ENCODE measurements at regions not wholly inside any gene's neighbourhood (a gene's known extent, or its start where the extent isn't known, plus 50 kb on each side); places are given as distances from the start of the nearest gene placed in this dataset.
"Not testable (repeated sequence)": the region's sequence is repeated elsewhere in the genome, so short reads cannot be mapped to it uniquely, and the experiment has no call there.

GRCh38 chr14:53278602-53279506 lies 125.7 kb upstream of the DDHD1 start:
- H3K4me1 Mint-ChIP-seq: no peaks in the 10 kb centered on the region
- H3K4me3 Mint-ChIP-seq: no peak overlapping the region
- peaks cover 19 to 20% of the 10 kb centered on the region in 2 donors for H3K9me3 Mint-ChIP-seq
- H3K27ac Mint-ChIP-seq: no peak overlapping the region
- peaks cover 4 to 17% of the 10 kb centered on the region in 2 donors for H3K36me3 Mint-ChIP-seq
- ATAC-seq (replicated peaks) (no peak), DNase-seq (no peak)
- H3K27me3 Mint-ChIP-seq: no peaks in the 10 kb centered on the region

GRCh38 chr14:53273671-53274072 lies 120.5 kb upstream of the DDHD1 start:
- H3K36me3 Mint-ChIP-seq: peaks cover 0 to 3% of the 10 kb centered on the region in 2 donors
- H3K4me3 Mint-ChIP-seq: no peak overlapping the region
- H3K4me1 Mint-ChIP-seq: no peaks in the 10 kb centered on the region
- no peak overlapping the region for H3K27ac Mint-ChIP-seq
- ATAC-seq (replicated peaks) (no peak), DNase-seq (no peak)
- no peaks in the 10 kb centered on the region for H3K27me3 Mint-ChIP-seq
- peaks cover 2 to 3% of the 10 kb centered on the region in 2 donors for H3K9me3 Mint-ChIP-seq

- Mint-ChIP-seq H3K4me1 (peaks cover 0 to 5% of the 10 kb centered on the region in 2 donors), H3K36me3 (peaks cover 0 to 10% of the 10 kb centered on the region in 2 donors), H3K27me3 (peaks cover 0 to 8% of the 10 kb centered on the region in 2 donors), H3K4me3 (no peak overlapping the region), H3K27ac (no peak overlapping the region), H3K9me3 (peaks cover 9 to 22% of the 10 kb centered on the region in 2 donors)
- ATAC-seq (replicated peaks): no peak
- DNase-seq: no peak
Observed at GRCh38 chr14:53265025-53265424, 111.9 kb upstream of the DDHD1 start.

- Mint-ChIP-seq H3K27ac (no peak overlapping the region), H3K4me1 (peaks cover 0 to 5% of the 10 kb centered on the region in 2 donors), H3K9me3 (peaks cover 9 to 18% of the 10 kb centered on the region in 2 donors), H3K4me3 (no peak overlapping the region), H3K36me3 (peaks cover 0 to 7% of the 10 kb centered on the region in 2 donors), H3K27me3 (peaks cover 0 to 8% of the 10 kb centered on the region in 2 donors)
- DNase-seq (no peak), ATAC-seq (replicated peaks) (no peak)
Observed at GRCh38 chr14:53260928-53261327, 107.8 kb upstream of the DDHD1 start.

- no peak overlapping the region for H3K27ac Mint-ChIP-seq
- H3K4me3 Mint-ChIP-seq: no peak overlapping the region
- DNase-seq (no peak), ATAC-seq (replicated peaks) (no peak)
- peaks cover 9 to 18% of the 10 kb centered on the region in 2 donors for H3K9me3 Mint-ChIP-seq
- peaks cover 0 to 5% of the 10 kb centered on the region in 2 donors for H3K4me1 Mint-ChIP-seq
- H3K27me3 Mint-ChIP-seq: peaks cover 0 to 8% of the 10 kb centered on the region in 2 donors
- peaks cover 0 to 7% of the 10 kb centered on the region in 2 donors for H3K36me3 Mint-ChIP-seq
Observed at GRCh38 chr14:53260286-53260685, 107.2 kb upstream of the DDHD1 start.

- Mint-ChIP-seq H3K4me3 (no peak overlapping the region), H3K27ac (no peak overlapping the region), H3K4me1 (no peaks in the 10 kb centered on the region), H3K27me3 (no peaks in the 10 kb centered on the region), H3K36me3 (peaks cover 2 to 8% of the 10 kb centered on the region in 2 donors), H3K9me3 (peaks cover 4 to 9% of the 10 kb centered on the region in 2 donors)
- no peak for ATAC-seq (replicated peaks)
- no peak for DNase-seq
Observed at GRCh38 chr14:53252141-53252540, 99.0 kb upstream of the DDHD1 start.

- no peaks in the 10 kb centered on the region for H3K4me1 Mint-ChIP-seq
- DNase-seq: no peak
- peaks cover 11 to 19% of the 10 kb centered on the region in 2 donors for H3K9me3 Mint-ChIP-seq
- no peaks in the 10 kb centered on the region for H3K27me3 Mint-ChIP-seq
- H3K4me3 Mint-ChIP-seq: no peak overlapping the region
- H3K27ac Mint-ChIP-seq: no peak overlapping the region
- ATAC-seq (replicated peaks): no peak
- H3K36me3 Mint-ChIP-seq: peaks cover 2 to 13% of the 10 kb centered on the region in 2 donors
Observed at GRCh38 chr14:53249059-53249458, 95.9 kb upstream of the DDHD1 start.

GRCh38 chr14:53247596-53248370 lies 94.7 kb upstream of the DDHD1 start:
- Mint-ChIP-seq H3K27ac (no peak overlapping the region), H3K4me3 (no peak overlapping the region), H3K36me3 (peaks cover under 1 to 16% of the 10 kb centered on the region in 2 donors), H3K27me3 (no peaks in the 10 kb centered on the region), H3K9me3 (peaks cover 10 to 23% of the 10 kb centered on the region in 2 donors), H3K4me1 (no peaks in the 10 kb centered on the region)
- ATAC-seq (replicated peaks) (no peak), DNase-seq (no peak)

- not testable (repeated sequence) for H3K4me1 Mint-ChIP-seq; H3K27ac Mint-ChIP-seq; ATAC-seq (replicated peaks); H3K4me3 Mint-ChIP-seq; DNase-seq; H3K27me3 Mint-ChIP-seq
- H3K36me3 Mint-ChIP-seq: peaks cover 8 to 26% of the 10 kb centered on the region in 2 donors
- H3K9me3 Mint-ChIP-seq: peaks cover 15 to 33% of the 10 kb centered on the region in 2 donors
Observed at GRCh38 chr14:53242898-53243297, 89.8 kb upstream of the DDHD1 start.

GRCh38 chr14:53237488-53237887 lies 84.4 kb upstream of the DDHD1 start:
- Mint-ChIP-seq H3K9me3 (peaks cover 6 to 11% of the 10 kb centered on the region in 2 donors), H3K4me3 (no peak overlapping the region), H3K27me3 (no peaks in the 10 kb centered on the region), H3K4me1 (no peaks in the 10 kb centered on the region), H3K36me3 (peaks cover 9 to 11% of the 10 kb centered on the region in 2 donors), H3K27ac (no peak overlapping the region)
- no peak for DNase-seq
- no peak for ATAC-seq (replicated peaks)

GRCh38 chr14:53236708-53237107 lies 83.6 kb upstream of the DDHD1 start:
- peaks cover 3 to 6% of the 10 kb centered on the region in 2 donors for H3K36me3 Mint-ChIP-seq

GRCh38 chr14:53231171-53231570 lies 78.0 kb upstream of the DDHD1 start:
- peaks cover 6 to 14% of the 10 kb centered on the region in 2 donors for H3K4me1 Mint-ChIP-seq
- peaks cover 11 to 13% of the 10 kb centered on the region in 2 donors for H3K36me3 Mint-ChIP-seq
- DNase-seq: no peak
- no peak overlapping the region for H3K27ac Mint-ChIP-seq
- H3K9me3 Mint-ChIP-seq: peaks cover 3 to 10% of the 10 kb centered on the region in 2 donors
- ATAC-seq (replicated peaks): no peak
- no peaks in the 10 kb centered on the region for H3K27me3 Mint-ChIP-seq
- no peak overlapping the region for H3K4me3 Mint-ChIP-seq

More at GRCh38 chr14:53236708-53237107, 83.6 kb upstream of the DDHD1 start:
- no peak overlapping the region for H3K4me3 Mint-ChIP-seq
- H3K27ac Mint-ChIP-seq: no peak overlapping the region
- no peaks in the 10 kb centered on the region for H3K27me3 Mint-ChIP-seq
- DNase-seq (no peak), ATAC-seq (replicated peaks) (no peak)
- peaks cover 0 to 6% of the 10 kb centered on the region in 2 donors for H3K4me1 Mint-ChIP-seq
- peaks cover 2 to 4% of the 10 kb centered on the region in 2 donors for H3K9me3 Mint-ChIP-seq

- Mint-ChIP-seq H3K27me3 (no peaks in the 10 kb centered on the region), H3K9me3 (peaks cover 10 to 22% of the 10 kb centered on the region in 2 donors), H3K4me1 (peaks cover 6 to 14% of the 10 kb centered on the region in 2 donors), H3K4me3 (no peak overlapping the region), H3K36me3 (peaks cover 22 to 27% of the 10 kb centered on the region in 2 donors), H3K27ac (no peak overlapping the region)
- no peak for ATAC-seq (replicated peaks)
- DNase-seq: no peak
Observed at GRCh38 chr14:53228966-53229365, 75.8 kb upstream of the DDHD1 start.

GRCh38 chr14:53227154-53227718 lies 74.1 kb upstream of the DDHD1 start:
- DNase-seq (no peak), ATAC-seq (replicated peaks) (no peak)
- no peak overlapping the region for H3K27ac Mint-ChIP-seq

More at GRCh38 chr14:53227154-53227718, 74.1 kb upstream of the DDHD1 start:
- peaks cover 6 to 13% of the 10 kb centered on the region in 2 donors for H3K4me1 Mint-ChIP-seq
- H3K27me3 Mint-ChIP-seq: no peaks in the 10 kb centered on the region
- H3K9me3 Mint-ChIP-seq: peaks cover 8 to 19% of the 10 kb centered on the region in 2 donors
- no peak overlapping the region for H3K4me3 Mint-ChIP-seq
- peaks cover 20 to 24% of the 10 kb centered on the region in 2 donors for H3K36me3 Mint-ChIP-seq
